Activated CD4-positive, alpha-beta T cell treated with anti-CD3 and anti-CD28 coated beads for 48 hours (primary cell): ENCODE measurements at regions not wholly inside any gene's neighbourhood (a gene's known extent, or its start where the extent isn't known, plus 50 kb on each side); places are given as distances from the start of the nearest gene placed in this dataset.
"Not testable (repeated sequence)": the region's sequence is repeated elsewhere in the genome, so short reads cannot be mapped to it uniquely, and the experiment has no call there.

ENCODE experiments used
- DNase-seq: peaks from one replicate; pipeline ENCODE4 v3.0.0-alpha.2; 2020

DNA sequence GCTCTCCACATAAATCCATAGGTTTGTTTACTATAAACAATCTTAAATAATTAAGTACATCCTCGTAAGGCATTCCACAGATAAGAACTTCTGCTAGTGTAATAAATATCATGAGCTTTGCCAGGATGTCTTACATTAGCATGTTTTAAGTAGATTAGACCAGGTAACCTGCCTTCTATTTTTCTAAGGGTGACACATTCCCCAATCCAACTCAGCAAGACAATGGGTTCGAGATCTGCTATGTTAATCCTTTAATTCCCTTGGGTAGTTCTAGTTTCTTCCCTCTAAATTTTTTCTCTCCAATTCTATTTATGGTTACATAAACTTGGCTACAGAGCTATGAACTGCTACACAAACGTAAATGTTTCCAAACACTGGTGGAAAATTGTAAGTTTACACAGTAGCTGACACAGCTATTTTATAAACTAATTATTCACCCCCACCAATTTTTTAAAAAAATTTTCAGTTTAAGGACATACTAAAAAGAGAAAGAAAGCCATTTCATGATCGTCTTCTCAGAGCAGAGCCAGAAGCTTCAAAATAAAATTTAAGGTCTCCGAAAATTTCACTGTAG, 386.5 kb upstream of the SLC39A10 start:
- DNase-seq = no peak

DNA sequence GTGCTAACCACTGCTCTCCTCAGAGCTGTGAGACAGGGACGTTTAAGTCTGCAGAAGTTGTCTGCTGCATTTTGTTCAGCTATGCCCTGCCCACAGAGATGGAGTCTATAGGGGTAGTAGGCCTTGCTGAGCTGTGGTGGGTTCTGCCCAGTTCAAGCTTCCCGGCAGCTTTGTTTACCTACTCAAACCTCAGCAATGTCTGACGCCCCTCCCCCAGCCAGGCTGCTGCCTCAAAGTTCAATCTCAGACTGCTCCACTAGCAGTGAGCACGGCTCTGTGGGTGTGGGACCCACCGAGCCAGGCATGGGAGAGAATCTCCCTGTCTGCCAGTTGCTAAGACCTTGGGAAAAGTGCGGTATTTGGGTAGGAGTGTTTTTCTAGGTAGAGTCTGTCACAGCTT, 387.8 kb upstream of the SLC39A10 start:
- no peak for DNase-seq

DNA sequence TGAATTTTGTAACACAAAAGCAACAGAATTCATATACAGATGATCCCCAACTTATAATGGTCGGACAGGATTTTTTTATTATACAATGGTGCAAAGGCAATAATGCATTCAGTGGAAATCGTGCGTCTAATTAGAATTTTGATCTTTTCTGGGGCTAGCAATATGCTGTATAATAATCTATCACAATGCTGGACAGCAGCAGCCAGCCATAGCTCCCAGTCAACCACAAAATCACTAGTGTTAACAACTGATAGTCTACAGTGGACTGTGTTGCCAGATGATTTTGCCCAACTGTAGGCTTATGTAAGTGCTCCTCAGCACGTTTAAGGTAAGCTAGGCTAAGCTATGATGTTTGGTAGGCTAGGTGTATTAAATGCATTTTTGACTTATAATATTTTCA, 399.0 kb upstream of the SLC39A10 start:
- DNase-seq = no peak

GRCh38 chr2:195252018-195252417, 405.0 kb upstream of the SLC39A10 start:
- no peak for DNase-seq

GRCh38 chr2:195251214-195251613, 405.8 kb upstream of the SLC39A10 start:
- DNase-seq = no peak

DNA sequence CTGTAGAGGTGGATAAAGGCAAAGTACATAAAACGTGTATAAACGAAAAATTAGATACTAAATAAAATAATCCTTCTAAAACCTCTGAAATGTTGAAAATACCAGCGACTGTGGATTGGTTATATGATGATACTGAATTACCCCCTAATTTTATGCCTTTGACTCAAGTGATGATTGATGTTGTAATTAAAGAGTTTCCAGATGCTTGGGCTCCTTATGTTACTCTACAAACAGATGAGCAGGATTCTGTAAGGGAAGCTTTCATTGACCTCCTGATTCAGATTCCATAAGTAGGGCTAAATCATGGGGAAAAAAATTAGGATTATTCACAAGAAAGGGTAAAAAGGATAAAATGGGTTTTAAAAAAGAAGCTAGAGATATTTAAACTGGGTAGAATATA, 418.2 kb upstream of the SLC39A10 start:
- no peak for DNase-seq

DNA sequence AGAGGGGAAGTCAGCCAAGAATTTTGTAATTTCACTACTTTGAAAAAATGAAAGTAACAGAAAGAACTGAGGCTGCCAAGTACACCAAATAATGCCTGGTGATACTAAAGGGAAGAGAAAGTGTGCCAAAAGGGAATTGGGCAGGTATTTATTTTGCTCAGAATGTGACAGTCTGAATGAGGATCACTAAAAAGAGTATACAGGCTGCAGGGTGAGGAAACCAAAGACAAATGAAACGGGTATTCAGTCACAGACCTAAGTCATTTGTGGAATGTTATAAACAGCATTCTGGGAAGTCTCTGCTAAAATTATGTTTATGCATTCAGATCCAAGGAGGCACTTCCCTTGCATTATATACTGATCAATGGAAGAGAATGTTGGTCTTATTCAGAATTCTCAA, 418.6 kb upstream of the SLC39A10 start:
- DNase-seq = no peak

GRCh38 chr2:195228547-195228946, 428.5 kb upstream of the SLC39A10 start:
- not testable (repeated sequence) for DNase-seq

GRCh38 chr2:195214072-195214471, 443.0 kb upstream of the SLC39A10 start:
- no peak for DNase-seq

GRCh38 chr2:195212586-195212985, 444.4 kb upstream of the SLC39A10 start:
- no peak for DNase-seq

DNA sequence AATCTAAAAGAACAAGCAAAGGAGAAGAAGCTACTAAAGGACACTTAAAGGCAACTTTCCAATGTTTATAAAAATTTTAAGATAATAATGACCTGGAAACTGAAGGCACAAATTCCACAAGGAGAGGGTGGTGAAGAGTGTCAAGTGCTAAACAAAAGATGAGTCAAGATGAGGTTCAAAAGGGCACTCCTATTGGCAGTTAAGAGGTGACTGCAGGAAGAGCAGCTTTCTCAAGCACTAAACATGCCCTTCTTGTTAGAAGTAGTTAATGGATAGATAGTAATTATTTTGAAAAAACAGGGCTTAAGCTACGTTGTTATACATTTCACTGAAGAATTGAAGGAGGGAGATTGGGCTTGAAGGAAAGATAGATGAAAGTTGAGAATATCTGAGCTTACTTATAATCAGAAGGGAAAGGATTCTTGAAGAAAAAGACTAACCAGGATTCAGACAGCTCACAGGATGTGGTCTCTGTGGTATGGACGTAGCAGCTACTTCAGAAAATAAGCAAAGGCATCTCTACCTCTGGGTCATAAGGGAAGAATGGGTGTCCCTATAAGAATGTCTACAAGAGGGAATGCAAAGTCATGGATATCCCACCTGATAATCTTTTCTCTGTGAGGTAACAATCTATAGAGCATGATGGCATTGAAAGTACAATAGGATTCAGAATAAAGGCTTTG, 454.7 kb upstream of the SLC39A10 start:
- DNase-seq = no peak

GRCh38 chr2:195199864-195200263, 457.2 kb upstream of the SLC39A10 start:
- no peak for DNase-seq

DNA sequence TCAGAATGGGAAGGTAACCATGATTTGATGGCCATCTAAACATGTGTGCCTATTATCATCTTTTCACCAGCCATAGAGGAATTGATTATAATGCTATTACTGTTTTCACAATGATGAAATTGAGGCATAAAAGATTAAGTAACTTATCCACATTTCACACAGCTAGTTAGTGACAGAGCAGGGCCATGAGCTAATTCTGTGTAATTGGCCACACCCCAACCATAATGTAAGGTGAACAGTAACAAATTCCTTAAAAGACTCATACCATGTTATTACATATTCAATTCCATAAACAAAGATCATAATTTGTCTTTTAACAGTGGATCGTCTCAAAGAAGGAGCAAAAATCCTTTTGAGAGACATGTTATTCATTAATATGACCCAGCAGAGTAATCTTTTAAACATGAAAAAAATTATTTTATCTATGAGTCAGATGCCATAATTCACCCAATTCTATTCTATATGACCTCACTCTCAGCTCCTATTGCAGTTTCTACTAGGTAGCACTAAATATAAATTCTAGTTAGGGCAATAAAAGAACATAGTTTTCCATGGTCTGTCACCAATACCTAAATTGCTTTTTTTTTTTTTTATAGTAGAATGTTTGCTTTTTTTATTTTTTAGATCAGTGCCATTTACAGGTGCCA, 475.8 kb upstream of the SLC39A10 start:
- no peak for DNase-seq

GRCh38 chr2:195168369-195168768, 488.7 kb upstream of the SLC39A10 start:
- no peak for DNase-seq

- no peak for DNase-seq
These were observed 492.1 kb upstream of the SLC39A10 start for GRCh38 chr2:195164930-195165329.

DNA sequence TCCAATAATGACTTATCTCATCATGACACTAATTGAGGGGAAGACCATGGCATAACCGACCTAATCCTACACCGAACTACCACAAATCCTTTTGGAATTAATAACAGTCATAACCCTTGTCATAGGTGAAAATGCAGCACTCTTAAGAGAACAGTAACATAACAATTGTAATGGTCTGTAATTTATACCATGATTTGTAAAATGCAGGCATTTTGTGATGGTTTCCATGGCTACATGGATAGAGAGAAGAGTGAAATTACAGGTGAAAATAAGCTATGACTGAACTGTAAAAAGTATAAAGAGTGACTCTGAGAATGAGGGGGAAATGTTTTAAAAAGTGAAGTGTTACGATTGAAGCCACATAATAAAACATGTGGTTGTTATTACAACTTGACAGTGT, 494.1 kb upstream of the SLC39A10 start:
- no peak for DNase-seq

DNA sequence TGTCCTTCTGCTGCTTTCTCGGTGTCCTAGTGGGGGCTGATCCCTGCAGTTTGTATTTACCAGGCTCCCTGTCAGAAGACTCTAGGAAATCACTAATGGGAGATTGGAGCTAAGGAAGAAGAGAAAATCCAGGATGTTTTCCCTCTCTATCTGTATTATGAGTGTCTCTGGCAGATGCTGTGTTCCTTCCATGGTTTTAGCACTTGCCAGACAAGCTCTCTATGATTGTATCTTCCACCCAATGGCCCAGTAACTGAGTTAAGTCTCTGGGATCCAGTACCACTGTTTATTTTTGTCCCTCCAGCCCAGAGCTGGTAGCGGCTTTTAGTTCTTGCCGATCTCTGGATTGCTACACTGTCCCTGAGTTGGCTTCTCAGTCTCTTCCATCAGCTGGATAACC, 494.8 kb upstream of the SLC39A10 start:
- no peak for DNase-seq

- no peak for DNase-seq
These were observed 496.1 kb upstream of the SLC39A10 start for GRCh38 chr2:195160963-195161362.

DNA sequence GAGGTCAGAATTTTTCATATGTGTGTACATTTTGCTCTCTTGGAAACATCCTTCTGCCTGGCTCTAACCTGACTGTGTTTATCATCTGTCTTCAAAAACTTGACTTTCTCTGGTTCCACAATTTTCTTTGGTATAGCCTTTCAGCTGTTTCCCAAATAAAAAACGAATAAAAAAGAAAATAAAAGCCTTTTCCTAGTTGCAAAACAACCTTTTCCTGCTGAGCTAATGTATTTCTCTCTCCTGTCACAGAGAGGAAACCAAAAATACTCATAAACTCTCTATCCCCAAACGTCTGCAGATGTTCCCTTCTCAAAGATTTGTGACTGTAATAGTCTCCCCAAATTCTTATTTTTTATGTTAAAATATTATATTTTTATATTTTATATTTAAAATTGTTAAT, 505.3 kb upstream of the SLC39A10 start:
- no peak for DNase-seq

GRCh38 chr2:195150819-195151218, 506.2 kb upstream of the SLC39A10 start:
- DNase-seq = no peak

GRCh38 chr2:195148004-195148403, 509.0 kb upstream of the SLC39A10 start:
- no peak for DNase-seq

GRCh38 chr2:195146761-195147541, 510.1 kb upstream of the SLC39A10 start:
- DNase-seq = no peak

- no peak for DNase-seq
These were observed 518.6 kb upstream of the SLC39A10 start for GRCh38 chr2:195138435-195138834.

DNA sequence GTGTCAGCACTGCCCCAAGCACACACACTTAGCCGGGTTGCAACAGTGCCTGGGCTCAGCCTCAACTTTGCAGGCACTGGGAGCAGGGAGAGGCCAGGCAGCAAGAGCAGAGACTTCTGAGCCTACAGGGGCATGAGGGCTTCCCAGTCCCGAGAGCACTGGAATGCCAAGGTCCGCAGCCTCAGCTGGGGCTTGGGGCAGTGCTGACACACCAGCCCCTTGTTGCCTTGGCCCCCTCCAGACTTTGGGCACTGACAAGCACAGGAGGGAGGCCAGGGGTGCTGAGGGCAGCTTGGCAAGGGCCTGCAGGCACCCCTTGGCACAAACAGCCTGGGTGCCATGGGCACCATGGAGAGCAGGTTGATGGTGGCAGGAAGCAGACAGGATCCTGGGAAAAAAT, 531.1 kb upstream of the SLC39A10 start:
- DNase-seq = not testable (repeated sequence)
